Right renal cortex interstitium (tissue), 3 donors: ENCODE measurements at regions not wholly inside any gene's neighbourhood (a gene's known extent, or its start where the extent isn't known, plus 50 kb on each side); places are given as distances from the start of the nearest gene placed in this dataset.
"Not testable (repeated sequence)": the region's sequence is repeated elsewhere in the genome, so short reads cannot be mapped to it uniquely, and the experiment has no call there.

Experiments used
- DNase-seq, 3 donors: peaks; one replicate each; pipeline ENCODE4 v3.0.0-alpha.2; 2013; ENCODE audit warnings: low read depth in 3 of 3, low spot score in 2 of 3

DNA sequence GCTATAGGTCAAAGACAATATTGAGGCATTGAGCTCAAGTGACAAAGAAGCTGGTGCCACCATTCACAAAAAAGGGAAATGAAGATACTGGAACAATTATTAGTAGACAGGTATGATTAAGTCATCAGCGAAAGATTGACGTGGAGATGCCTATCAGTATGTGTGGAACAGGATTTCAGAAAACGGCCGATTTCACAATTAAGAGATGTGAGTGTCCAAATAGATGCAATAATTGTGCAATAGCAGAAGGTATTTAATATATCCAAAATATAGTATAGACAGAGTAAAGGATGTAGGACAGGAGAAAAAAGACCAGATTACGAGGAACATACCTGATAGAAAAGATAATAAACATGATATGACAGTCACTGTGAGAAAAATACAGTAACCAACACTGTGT lies 433.1 kb downstream of the C12orf50 start:
- no peak for DNase-seq

DNA sequence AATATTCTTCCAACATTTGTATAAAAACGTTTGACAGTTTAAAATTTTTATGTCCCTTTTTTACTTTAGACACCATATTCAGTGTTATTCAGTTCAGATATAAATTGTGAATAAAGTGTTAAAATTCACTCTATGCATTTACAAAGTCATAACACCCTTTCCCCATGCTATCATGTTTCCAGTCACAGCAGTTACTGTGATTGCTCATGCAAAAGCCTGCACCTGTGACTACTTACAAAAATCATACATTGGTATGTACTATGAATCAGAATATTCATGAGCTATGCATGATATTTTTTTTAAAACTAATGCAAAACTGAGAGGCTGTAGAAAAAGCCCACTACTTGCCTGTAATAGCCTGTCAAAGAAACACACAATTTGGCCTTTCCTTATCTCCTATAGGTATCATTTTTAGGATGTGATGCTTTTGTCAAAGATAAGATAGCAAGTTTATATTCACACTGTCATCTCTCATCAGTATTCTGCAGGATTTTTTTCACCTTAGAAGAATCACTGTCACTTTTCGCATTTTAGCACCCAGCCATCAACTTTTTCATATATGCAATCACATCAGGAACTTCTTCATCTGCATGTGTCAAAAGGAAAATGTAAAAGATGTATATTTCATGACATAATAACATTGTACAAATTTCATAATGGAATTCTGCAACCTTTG lies 443.2 kb downstream of the C12orf50 start:
- no peak for DNase-seq

DNA sequence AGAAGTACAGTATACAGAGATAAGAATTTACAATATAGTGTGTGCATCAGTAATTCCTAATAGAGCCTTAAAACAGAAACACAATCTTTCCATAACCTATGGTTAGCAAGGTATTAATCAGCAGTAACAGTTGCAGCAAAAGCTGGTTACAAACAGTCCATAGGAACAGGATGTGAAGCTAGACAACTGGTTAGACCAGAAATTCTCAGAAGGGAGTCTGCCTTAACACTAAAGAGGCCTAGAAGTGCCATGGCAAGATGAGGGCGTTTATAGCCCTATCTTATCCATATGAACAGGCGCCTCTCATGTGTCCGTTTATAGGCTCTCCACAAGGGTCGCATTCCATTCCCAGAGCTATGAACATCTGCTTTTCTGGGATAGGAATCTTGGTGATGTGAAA lies 450.1 kb downstream of the C12orf50 start:
- DNase-seq = not testable (repeated sequence)

DNA sequence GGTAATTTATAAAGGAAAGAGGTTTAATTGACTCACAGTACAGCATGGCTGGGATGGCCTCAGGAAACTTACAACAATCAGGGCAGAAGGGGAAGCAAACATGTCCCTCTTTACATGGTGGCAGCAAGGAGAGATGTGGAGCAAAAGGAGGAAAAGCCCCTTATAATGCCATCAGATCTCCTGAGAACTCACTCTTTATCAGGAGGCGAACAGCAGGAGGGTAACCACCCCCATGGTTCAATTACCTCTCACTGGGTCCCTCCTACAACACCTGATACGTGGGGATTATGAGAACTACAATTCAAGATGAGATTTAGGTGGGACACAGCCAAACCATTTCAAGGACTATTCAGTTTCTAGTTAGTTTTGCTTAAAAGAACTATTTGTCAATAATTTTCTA lies 453.3 kb downstream of the C12orf50 start:
- no peak for DNase-seq

DNA sequence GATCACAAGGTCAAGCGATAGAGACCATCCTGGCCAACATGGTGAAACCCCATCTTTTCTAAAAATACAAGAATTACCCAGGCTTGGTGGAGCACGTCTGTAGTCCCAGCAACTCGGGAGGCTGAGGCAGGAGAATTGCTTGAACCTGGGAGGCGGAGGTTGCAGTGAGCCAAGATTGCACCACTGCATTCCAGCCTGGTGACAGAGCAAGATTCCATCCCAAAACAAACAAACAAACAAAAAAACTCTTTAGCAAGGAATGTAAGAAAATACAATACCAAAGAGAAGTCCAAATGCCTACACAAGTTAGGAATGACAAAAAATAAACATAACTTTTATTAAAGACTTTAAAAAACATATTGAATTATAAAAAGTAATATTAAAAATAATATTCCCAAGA lies 462.3 kb downstream of the C12orf50 start:
- not testable (repeated sequence) for DNase-seq

DNA sequence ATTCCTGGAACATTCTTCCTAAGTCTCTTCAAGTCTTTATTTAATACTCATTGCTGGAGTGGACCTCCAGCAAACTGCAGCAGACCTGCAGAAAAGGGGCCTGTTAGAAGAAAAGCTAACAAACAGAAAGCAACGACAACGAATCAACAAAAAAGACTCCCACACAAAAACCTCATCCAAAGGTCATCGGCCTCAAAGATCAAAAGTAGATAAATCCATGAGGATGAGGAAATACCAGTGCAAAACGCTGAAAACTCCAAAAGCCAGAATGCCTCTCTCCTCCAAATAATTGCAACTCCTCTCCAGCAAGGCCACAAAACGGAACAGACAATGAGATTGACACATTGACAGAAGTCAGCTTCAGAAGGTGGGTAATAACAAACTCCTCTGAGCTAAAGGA lies 472.2 kb downstream of the C12orf50 start:
- DNase-seq = no peak

DNA sequence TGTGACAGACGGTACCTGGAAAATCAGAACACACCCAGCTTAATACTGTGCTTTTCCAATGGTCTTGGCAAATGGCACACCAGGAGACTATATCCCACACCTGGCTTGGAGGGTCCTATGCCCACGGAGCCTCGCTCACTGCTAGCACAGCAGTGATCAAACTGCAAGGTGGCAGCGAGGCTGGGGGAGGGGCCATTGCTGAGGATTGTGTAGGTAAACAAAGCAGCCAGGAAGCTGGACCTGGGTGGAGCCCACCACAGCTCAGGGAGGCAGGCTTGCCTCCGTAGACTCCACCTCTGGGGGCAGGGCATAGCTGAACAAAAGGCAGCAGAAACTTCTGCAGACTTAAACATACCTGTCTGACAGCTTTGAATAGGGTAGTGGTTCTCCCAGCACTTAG lies 498.0 kb downstream of the C12orf50 start:
- not testable (repeated sequence) for DNase-seq

DNA sequence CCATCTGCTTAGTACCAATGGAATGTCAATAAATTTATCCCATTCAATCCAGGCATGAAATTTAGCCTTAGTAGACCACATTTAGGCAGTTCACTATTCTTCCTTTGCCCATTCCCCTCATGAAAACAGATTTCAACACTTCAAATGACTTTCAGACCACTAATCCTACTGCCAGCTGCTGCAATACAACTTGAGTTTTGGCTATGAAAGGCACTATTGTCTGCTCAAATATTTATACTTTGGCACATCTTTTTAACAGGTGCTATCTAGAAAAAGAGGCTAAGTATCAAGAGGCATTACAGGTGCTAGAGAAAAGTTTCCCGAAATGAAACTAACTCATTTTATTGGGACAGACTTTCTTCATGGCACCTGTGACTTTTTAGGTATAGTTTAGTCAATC lies 499.8 kb downstream of the C12orf50 start:
- DNase-seq = no peak

DNA sequence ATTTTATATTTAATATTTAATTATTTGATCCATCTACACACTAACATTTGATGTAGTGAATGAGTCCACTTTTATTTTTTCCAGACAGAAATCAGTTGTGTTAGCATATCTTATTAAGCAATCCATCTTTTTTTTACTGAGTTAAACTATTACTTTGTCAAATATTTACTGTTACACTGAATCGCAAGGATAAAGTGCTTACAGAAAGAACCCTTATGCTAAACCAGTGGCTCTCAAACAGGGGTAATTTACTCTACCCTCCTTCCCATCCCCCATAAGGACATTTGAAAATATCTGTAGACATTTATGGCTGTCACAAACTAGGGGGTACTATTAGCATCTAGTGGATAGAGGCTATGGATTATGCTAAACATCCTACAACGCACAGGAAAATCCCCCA lies 508.2 kb downstream of the C12orf50 start:
- no peak for DNase-seq

DNA sequence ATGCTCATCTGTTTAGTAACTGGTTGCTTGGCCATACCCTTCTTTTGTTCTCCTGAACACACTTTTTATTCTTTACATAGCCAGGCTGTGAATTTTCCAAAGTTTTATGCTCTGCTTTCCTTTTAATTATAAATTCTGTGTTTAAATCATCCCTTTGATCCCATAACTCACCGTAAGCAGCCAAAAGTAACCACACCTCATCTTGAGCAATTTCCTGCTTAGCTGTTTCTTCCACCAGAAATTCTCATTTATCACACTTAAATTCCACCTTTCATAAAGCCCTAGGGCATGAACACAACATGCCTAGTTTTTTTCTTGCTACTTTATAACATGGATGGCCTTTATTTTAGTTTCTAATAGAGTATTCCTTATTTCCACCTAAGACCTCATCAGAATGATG lies 510.7 kb downstream of the C12orf50 start:
- no peak for DNase-seq

DNA sequence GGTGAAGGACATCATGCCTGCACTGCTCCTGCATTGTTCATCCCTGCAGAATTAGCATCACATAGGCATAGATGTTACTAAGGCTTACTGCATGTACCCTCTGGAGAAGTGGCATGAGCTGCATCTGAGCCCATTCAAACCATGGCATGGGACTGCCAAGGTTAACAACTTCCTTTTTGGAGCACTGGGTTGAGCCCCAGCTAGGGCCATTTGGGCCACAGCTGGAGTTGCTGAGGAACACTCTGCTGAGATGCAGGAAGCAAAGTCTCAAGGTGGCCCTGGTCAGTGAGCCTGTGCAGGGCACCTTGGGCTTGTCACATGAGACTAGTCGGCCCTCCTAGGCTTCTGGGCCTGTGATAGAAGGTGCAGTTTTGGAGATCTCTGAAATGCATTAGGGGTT lies 511.2 kb downstream of the C12orf50 start:
- DNase-seq = no peak

DNA sequence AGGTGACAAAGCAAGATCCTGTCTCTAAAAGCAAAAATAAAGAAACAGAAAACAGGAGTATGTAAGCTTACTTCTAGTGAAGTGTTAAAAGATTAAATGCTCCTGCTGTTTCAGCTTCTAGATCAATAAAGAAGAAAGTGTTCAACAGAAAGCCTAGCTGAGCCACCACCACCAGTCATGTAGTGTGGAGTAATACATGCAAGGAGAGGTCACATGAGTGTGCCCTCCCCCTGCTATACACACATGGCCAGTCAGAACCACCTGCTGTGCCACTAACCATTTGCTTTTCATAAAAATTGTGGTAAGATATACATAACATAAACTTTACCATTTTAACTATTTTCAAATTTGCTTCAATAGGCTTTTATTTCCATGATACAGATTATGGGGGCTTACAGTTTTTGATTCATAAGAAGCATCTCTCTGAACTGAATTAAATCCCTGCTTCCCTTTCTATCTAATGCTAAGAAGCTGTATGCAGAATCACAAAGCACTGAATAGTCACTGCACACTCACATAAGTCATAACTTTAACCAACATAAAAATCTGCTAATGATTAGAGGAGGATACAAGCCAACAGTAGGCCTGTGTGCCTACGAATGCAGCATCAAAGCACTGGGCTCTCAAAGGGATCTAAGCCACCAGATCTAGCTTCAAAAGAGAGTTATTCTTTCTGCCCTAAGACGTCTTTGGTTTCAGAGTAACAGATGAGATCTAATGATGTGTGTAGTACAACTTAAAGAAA lies 515.5 kb downstream of the C12orf50 start:
- no peak for DNase-seq

DNA sequence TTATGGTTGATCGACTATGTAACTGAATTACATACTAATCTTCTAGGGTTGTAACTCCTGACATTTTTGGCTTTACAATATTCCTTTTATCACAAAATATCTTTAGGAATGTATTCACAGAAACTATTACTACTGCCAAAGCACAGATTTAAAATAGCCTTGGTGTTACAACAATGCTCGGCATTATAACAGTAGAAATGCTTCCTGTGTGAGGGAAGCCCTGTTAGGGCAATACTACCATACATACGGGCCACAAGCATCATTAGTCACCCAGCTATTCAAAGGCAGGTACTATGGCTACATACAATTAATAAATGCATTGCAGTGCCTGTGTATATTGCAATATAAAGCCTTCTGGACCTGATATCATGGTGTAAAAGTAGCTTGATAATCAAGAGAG lies 517.8 kb downstream of the C12orf50 start:
- DNase-seq = no peak

DNA sequence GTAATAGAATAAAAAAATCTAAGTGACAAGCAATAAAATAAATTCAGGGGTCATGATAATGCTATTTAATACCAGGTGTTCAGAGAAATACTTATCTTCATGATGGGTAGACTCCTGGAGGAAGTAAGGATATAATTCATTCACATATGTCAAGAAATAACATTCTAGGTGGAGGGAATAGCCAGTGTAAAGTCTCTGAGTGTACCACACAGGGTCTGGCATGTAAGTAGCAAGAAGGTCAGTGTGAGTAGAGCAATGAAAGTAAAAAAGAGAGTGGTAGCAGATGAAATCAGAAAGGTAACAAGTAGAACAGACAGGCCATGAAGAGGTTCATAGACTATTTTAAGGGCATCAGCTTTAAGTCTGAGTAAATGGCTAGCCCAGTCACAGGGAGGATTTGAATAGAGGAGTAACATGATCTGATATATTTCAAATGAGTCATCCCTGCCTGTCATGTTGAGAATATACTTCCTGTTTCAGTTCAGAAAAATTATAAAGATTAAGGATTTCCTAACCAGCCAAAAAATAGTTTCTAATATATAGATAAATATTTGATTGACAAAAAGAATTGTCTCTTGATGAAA lies 519.9 kb downstream of the C12orf50 start:
- DNase-seq = no peak

DNA sequence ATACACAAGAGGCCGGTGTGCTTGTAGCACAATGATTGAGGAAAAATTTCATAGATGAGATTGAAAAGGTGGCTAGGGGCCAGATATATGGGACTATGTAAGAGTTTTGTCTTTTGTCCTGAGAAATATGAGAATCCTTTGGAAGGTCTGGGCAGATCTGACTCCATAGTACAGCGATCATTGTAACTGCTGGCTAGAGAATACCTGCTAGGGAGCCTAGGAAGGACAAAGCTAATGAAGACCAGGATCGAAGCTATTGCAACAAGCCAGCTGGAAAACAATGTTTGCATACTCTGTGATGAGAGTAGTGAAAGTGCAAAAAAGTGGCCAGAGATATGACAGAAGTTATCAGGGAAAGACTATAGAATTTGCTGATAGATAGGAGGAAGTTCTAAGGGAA lies 537.6 kb downstream of the C12orf50 start:
- no peak for DNase-seq

DNA sequence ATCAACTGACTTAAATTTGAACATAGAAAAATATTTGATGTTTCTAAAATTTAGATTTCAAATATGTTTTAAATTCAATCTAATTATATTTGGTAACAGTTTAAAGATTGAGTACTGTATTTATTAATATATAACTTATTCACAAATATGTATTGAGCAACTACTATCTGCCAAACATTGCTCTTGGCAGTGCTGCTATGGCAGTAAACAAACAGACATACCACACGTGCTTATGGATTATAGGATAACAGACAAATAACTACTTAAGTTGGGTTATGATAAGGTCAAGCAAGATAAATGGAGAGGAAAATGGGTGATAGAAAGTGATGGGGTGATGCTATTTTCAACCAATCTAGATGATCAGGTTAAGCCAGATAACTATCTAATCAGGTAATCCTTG lies 538.1 kb downstream of the C12orf50 start:
- no peak for DNase-seq

DNA sequence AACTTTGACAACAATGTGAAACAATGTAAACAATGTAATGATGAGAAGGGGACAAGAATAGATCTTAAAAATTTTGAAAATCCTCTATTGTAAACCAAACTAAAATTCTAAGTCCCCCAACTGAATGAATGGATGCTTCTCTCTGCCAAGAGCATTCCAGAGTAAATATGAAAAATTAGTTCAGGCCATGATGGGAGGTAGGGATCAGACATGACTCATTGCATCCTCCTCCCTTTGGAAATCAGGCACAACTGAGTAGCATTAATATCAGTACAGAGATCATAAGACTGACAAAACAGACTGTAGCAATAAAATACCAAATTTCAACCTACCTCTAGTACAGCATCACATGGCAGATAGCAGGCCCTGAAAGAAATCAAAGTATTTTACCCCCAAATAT lies 559.9 kb downstream of the C12orf50 start:
- DNase-seq = no peak

DNA sequence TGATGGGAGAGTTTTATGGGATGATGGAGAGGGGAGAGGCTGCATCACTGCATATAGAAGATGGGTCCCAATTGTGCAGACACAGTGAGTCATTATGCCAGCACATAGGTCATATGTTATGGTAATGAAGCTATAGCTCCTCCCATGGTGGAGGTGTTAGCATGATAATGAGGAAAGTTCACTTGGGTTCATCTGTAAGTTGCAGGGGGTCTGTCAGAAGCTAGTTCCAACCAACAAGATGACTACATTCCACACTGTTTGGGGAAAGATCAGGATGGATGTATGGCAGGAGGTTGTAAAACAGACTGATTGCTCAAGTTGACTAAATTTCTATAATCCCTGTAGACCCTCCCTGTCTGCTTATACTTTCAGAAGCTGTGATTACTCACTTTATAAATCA lies 561.3 kb downstream of the C12orf50 start:
- DNase-seq = no peak

DNA sequence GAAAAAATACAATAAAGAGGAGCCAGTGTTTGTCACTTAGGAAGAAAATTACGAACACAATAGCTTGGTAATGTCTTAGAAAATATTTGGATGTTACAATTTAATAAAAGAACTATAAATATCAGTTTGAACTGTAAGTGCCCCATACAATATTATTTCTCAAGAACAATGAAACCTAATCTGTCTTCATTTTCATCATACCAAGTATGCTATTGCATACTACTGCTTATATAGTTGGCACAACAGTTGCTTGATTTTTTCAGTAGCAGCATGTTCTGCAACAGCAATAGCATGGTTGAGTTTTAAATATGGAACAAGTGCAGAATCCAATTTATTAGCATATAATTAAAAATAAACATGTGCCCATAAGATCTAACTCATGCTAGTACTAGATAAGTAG lies 564.6 kb downstream of the C12orf50 start:
- no peak for DNase-seq

DNA sequence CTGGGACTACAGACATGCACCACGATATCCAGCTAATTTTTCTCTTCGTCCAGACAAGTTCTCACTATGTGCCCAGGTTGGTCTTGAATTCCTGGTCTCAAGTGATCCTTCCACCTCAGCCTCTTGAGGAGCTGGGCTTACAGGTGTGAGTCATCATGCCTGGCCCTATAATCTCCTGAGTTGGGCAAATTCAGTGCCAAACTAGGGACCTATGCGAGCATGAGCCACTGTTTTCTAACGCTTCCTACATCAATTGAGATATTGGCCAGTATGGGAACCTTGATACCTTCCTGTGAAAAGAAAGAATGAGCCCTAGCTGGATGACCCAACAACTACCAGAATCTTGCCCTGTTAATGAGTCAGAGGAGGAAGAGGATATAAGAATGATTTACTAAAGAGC lies 585.2 kb downstream of the C12orf50 start:
- no peak for DNase-seq

DNA sequence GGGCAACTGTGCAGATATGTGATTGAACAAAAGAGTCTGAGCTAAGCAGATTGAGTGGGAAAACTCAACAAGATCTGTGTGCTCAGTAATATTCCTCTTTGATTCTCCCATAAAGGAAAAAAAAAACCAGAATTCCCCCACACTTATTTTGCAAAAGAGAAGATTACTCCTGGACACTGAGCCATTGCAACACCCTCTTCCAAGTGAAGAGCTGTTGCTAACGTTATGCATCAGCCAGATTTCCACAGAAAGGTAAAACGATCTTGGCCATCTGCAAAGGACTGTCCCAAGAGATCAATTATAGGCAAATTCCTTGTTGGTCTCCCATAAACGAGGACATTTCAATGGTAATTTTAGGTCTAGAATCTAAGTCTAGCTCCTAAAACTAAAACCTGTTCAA lies 587.7 kb downstream of the C12orf50 start:
- no peak for DNase-seq
